H1 (cell line): ENCODE measurements at regions not wholly inside any gene's neighbourhood (a gene's known extent, or its start where the extent isn't known, plus 50 kb on each side); places are given as distances from the start of the nearest gene placed in this dataset.

Experiments used
- RBBP5 ChIP-seq: IDR thresholded peaks from 2 replicates; pipeline ENCODE4 v1.7.1; 2012; ENCODE audit warnings: low read depth, mild to moderate bottlenecking, inconsistent platforms, low read length, moderate library complexity, borderline replicate concordance
- SIX5 ChIP-seq: IDR thresholded peaks from 2 replicates; pipeline ENCODE4 v1.6.1; 2011; ENCODE audit warnings: mild to moderate bottlenecking, low read depth, low read length

GRCh38 chr3:145739926-145740325 is 421.1 kb downstream of the PLOD2 start (continued):
- TF ChIP-seq SIX5 = no peak
- TF ChIP-seq RBBP5 = no peak
